C1 segment of cervical spinal cord (tissue), 14 donors: ENCODE measurements at regions not wholly inside any gene's neighbourhood (a gene's known extent, or its start where the extent isn't known, plus 50 kb on each side); places are given as distances from the start of the nearest gene placed in this dataset.
"Not testable (repeated sequence)": the region's sequence is repeated elsewhere in the genome, so short reads cannot be mapped to it uniquely, and the experiment has no call there.

Source experiments
- DNase-seq, 14 donors: peaks; one replicate each; lab custom pipeline; 2025; lab: John Stamatoyannopoulos, UW

- no peak for DNase-seq
These were observed 399.4 kb upstream of the ATP11B start for GRCh38 chr3:182393830-182394367.

- no peak for DNase-seq
These were observed 396.1 kb upstream of the ATP11B start for GRCh38 chr3:182397164-182397563.

GRCh38 chr3:182399978-182400737 lies 393.1 kb upstream of the ATP11B start:
- no peak for DNase-seq

GRCh38 chr3:182400838-182401237 lies 392.5 kb upstream of the ATP11B start:
- no peak for DNase-seq

GRCh38 chr3:182404031-182404430 lies 389.3 kb upstream of the ATP11B start:
- no peak for DNase-seq

GRCh38 chr3:182405759-182406158 lies 387.5 kb upstream of the ATP11B start:
- DNase-seq: no peak

DNA sequence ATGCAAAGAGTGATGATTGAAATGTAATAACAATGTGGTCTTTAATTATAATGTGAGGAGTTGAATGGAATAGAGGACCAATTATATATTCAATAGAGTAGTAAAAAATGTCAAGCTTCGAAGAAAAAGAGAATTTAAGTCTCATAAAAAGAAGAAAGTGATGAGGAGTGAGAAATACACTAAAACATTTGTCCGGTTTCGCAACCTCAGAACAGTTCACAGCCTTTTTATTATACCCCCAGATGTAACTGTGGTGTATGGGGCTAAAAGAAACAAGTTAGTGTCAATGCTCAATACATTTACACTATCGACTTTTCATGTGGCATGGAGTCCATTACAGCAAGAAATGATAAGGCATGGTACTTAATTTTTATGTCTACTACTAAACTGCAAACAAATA lies 386.5 kb upstream of the ATP11B start:
- no peak for DNase-seq

DNA sequence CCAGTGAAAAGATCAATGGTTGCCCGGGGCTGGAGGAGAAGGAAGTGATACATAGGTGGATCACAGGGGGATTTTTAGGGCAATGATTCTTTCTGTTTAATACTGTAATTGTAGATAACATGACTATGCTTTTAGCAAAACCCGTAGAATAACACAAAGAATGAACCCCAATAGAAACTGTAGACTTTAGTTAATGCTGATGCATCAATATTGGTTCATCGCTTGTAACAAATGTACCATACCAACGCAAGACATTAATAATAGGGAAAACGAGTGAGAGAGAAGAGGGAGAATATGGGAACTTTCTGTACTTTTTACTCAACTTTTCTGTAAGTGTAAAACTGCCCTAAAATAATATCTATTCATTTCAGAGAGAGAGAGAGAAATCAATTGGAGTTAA lies 383.3 kb upstream of the ATP11B start:
- no peak for DNase-seq

- DNase-seq: no peak
These were observed 381.2 kb upstream of the ATP11B start for GRCh38 chr3:182412066-182412465.

GRCh38 chr3:182413061-182413460 lies 380.2 kb upstream of the ATP11B start:
- DNase-seq: no peak

DNA sequence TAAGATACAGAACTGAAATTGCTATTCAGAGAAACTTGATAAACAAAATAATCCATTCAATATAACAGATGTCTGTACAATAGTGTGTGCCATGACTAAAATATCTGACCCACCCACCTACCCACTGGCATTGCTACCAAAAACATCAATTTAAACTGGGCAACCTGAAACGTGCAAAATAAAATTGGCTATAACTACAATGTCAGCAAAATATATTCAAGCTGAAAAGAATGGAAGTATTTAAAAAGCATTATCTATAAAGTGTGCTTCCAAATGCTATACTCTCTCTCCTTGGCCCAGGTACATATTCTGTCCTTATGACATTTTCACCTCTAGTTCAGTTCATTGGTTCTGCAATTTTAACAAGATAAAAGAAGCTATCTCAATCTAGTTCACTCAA lies 379.6 kb upstream of the ATP11B start:
- no peak for DNase-seq

DNA sequence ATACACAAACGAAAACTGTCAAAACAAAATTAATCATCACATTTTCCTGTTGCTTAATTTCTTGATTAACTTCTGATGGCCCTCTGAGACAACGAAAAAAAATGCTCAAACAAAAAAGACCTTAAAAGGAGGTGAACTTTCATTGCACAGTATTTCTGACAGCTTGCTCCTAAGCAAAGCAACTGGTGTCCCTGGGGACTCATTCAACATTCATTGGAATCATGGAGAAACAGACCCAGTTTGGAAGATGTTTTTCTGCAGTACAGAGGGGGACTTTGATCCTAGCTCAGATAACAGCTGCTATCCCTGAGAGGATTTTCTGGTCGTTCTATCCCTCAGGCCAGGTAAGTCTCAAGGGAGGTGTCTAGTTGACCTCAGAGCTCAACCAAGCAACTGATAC lies 378.7 kb upstream of the ATP11B start:
- DNase-seq: no peak

DNA sequence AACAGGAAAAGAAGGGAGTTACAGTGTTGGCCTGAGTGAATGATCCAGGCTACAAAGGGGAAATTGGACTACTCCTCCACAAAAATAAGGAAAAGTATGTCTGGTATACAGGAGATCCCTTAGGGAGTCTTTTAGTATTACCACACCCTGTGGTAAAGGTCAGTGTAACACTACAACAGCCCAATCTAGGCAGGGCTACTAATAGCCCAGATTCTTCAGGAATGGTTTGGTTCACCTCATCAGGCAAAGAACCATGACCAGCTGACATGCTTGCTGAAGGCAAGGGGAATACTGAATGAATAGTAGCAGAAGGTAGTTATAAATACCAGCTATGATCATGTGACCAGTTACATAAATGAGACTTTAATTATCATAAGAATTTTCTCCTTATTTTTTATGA lies 372.6 kb upstream of the ATP11B start:
- no peak for DNase-seq

GRCh38 chr3:182424006-182424405 lies 369.3 kb upstream of the ATP11B start:
- DNase-seq: no peak

DNA sequence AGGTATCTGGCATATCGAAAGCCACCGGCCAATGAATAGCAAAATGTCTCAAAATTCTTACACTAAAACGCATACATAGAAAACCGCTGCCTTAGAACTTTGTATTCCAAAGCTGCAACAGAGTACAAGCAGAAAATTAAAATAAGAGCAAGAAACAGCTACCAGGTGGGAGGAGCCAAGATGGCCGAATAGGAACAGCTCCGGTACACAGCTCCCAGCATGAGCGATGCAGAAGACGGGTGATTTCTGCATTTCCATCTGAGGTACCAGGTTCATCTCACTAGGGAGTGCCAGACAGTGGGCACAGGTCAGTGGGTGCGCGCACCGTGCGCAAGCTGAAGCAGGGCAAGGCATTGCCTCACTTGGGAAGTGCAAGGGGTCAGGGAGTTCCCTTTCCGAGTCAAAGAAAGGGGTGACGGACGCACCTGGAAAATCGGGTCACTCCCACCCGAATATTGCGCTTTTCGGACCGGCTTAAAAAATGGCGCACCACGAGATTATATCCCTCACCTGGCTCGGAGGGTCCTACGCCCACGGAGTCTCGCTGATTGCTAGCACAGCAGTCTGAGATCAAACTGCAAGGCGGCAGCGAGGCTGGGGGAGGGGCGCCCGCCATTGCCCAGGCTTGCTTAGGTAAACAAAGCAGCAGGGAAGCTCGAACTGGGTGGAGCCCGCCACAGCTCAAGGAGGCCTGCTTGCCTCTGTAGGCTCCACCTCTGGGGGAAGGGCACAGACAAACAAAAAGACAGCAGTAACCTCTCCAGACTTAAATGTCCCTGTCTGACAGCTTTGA lies 367.2 kb upstream of the ATP11B start:
- not testable (repeated sequence) for DNase-seq

GRCh38 chr3:182431972-182432371 lies 361.3 kb upstream of the ATP11B start:
- DNase-seq: not testable (repeated sequence)

DNA sequence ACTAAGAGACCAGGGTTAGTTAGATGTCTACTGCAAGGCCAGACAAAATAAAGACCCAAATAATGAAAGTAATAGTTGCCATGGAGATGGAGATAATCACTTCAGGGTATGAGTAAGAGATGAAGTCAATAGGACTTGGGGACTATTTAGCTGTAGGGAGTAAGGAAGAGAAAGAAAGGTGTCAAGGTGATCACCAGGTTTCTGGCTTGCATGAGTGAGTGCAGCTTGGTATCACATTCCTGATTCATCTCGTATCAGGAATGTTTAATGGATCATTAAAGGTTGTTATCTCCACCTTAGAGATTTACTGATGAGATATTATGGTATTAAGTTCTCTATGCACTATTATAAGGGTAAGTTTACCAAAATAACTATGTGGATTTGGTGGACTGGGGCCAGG lies 357.4 kb upstream of the ATP11B start:
- DNase-seq: no peak

GRCh38 chr3:182436547-182436946 lies 356.8 kb upstream of the ATP11B start:
- no peak for DNase-seq

DNA sequence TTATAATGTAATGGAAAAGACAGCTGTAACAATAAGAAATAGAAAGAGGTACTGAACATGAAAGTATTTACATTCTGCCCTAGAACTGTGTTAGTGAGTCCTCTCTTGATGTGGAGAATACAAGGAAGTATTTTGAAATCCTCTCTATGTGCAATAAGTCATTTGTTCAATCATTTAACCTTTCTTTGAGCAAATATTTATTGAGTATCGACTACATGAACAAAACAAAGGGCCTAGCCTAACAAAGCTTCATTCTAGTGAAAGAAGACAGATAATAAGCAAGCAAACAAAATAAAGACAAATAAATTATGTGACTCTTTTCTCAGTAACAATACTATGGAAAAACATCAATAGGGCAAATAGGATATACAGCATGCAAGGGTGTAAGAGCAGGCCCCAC lies 354.9 kb upstream of the ATP11B start:
- no peak for DNase-seq

GRCh38 chr3:182440101-182440500 lies 353.2 kb upstream of the ATP11B start:
- DNase-seq: no peak

- no peak for DNase-seq
These were observed 347.7 kb upstream of the ATP11B start for GRCh38 chr3:182445576-182445975.

DNA sequence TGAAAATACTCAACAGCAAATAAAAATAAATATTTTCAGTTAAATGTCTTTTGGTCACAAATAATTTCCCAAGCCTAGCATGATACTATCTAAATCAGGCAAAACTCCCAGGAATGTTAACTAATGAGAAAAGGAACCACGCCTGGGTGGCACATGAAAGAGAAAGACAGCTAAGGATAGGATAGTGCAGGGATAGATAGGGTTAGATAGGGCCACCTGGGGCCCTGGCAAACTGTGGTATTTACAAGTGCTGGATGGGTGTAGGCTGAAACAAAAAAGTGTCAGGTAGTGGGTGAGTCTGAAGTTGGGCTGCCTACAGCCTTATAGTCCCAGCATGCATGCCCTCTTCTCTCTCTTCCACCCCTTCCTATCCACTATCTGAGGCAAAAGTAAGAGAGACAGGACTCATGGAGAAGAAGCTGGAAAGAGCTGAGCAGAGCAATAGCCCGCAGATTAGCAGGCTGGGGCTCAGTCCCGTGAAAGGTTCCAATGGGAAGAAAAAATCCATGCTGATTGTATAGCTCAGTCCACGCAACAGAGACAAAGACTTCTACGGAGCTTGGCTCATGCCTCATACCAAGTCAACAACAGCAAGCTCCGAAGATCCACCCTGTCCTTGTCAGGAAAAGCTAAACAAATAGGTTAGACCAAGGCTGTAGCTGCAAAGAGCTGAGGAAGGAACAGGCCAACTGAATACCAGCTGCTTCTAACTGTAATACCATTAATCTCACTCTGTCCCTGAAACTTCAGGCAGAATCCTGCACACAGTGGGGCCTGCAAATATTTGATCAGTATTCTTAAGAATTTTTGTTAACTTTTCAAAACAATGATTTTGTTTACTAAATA lies 342.1 kb upstream of the ATP11B start:
- DNase-seq: no peak
